ENCODE measurements at regions not wholly inside any gene's neighbourhood (a gene's known extent, or its start where the extent isn't known, plus 50 kb on each side); places are given as distances from the start of the nearest gene placed in this dataset.
"Not testable (repeated sequence)": the region's sequence is repeated elsewhere in the genome, so short reads cannot be mapped to it uniquely, and the experiment has no call there.

GRCh38 chrX:5290635-5291034 is 938.0 kb downstream of the NLGN4X start:
- Histone ChIP-seq H3K9me3 (ENCODE audit: low read length) (no peaks in the 10 kb centered on the region), H4K20me1 (ENCODE audit: low read length) (no peaks in the 10 kb centered on the region), H3F3A (ENCODE audit: low read length, unreplicated experiment) (no peaks in the 10 kb centered on the region), H3K4me1 (ENCODE audit: insufficient read depth, low read length) (no peaks in the 10 kb centered on the region), H3K36me3 (ENCODE audit: low read depth, low read length) (no peaks in the 10 kb centered on the region), H3K27ac (ENCODE audit: low read length) (no peak overlapping the region), H3K4me3 (ENCODE audit: low read length) (no peak overlapping the region), H3K79me2 (ENCODE audit: low read length) (no peaks in the 10 kb centered on the region), H2AFZ (ENCODE audit: low read length) (no peak overlapping the region), H3K9me2 (replicated peaks; ENCODE audit: low read length) (no peaks in the 10 kb centered on the region), H3K27me3 (ENCODE audit: low read length) (no peaks in the 10 kb centered on the region), H3K4me2 (ENCODE audit: low read length) (no peak overlapping the region), H3K9ac (ENCODE audit: low read length) (no peak overlapping the region)
- TF ChIP-seq EZH2 (IDR thresholded peaks at IDR 0.05; ENCODE audit: low read length, unreplicated experiment), result no peak
- no peak for TF ChIP-seq EZH2phosphoT487 (IDR thresholded peaks at IDR 0.05; ENCODE audit: borderline replicate concordance, low read length)
- no peak for TF ChIP-seq CTCF (conservative IDR thresholded peaks at IDR 0.05; ENCODE audit: low read depth, low read length)
- DNase-seq (no peak), ATAC-seq (no peak)
- intact Hi-C loops (cut with micrococcal nuclease), result no loop called here
- ChIA-PET POLR2A (ENCODE audit: unreplicated experiment) (no interaction called here), CTCF (no interaction called here)
- no TSS peak for BruUV-seq (replicated peaks)

- H2AFZ ChIP-seq (ENCODE audit: low read length); H3K4me1 ChIP-seq (ENCODE audit: insufficient read depth, low read length); DNase-seq; ATAC-seq; H3K27ac ChIP-seq (ENCODE audit: low read length); H3K9me2 ChIP-seq (replicated peaks; ENCODE audit: low read length); H3F3A ChIP-seq (ENCODE audit: low read length, unreplicated experiment); CTCF ChIA-PET; H3K4me2 ChIP-seq (ENCODE audit: low read length); H3K79me2 ChIP-seq (ENCODE audit: low read length); intact Hi-C loops (cut with micrococcal nuclease); H3K9ac ChIP-seq (ENCODE audit: low read length); H3K27me3 ChIP-seq (ENCODE audit: low read length); H3K36me3 ChIP-seq (ENCODE audit: low read depth, low read length); H4K20me1 ChIP-seq (ENCODE audit: low read length); H3K4me3 ChIP-seq (ENCODE audit: low read length); H3K9me3 ChIP-seq (ENCODE audit: low read length); POLR2A ChIA-PET (ENCODE audit: unreplicated experiment); BruUV-seq (replicated peaks): not testable (repeated sequence)
Measured at GRCh38 chrX:5289949-5290348, 938.7 kb downstream of the NLGN4X start.

DNA sequence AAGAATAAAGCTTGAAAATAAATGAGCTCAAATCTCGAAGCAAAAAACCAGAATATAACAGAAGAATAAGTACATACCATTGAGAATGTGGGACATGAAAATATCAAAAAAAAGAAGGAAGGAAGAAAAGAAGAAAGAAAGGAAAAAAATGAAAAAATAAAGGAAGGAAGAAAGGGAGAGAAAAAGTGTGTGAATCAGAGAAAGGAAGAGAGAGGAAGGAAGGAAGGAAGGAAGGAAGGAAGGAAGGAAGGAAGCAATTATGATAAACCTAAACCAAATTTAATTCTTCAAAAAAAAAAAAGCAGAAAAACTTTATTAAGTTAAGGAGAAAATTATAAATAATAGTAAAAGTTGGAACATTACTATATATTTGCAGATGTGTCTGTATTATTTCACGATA is 949.8 kb downstream of the NLGN4X start:
- no peaks in the 10 kb centered on the region for H3K79me2 ChIP-seq (ENCODE audit: low read length)
- intact Hi-C loops (cut with micrococcal nuclease), result no loop called here
- no peak overlapping the region for H3K9ac ChIP-seq (ENCODE audit: low read length)
- TF ChIP-seq EZH2 (IDR thresholded peaks at IDR 0.05; ENCODE audit: low read length, unreplicated experiment), result no peak
- TF ChIP-seq EZH2phosphoT487 (IDR thresholded peaks at IDR 0.05; ENCODE audit: borderline replicate concordance, low read length), result no peak
- no peak for TF ChIP-seq CTCF (conservative IDR thresholded peaks at IDR 0.05; ENCODE audit: low read depth, low read length)
- H3K9me2 ChIP-seq (replicated peaks; ENCODE audit: low read length), result no peaks in the 10 kb centered on the region
- no peak overlapping the region for H3K27ac ChIP-seq (ENCODE audit: low read length)
- no peaks in the 10 kb centered on the region for H3F3A ChIP-seq (ENCODE audit: low read length, unreplicated experiment)
- H3K4me1 ChIP-seq (ENCODE audit: insufficient read depth, low read length), result no peaks in the 10 kb centered on the region
- H3K4me2 ChIP-seq (ENCODE audit: low read length), result no peak overlapping the region
- no peaks in the 10 kb centered on the region for H3K27me3 ChIP-seq (ENCODE audit: low read length)
- CTCF ChIA-PET, result no interaction called here
- H3K4me3 ChIP-seq (ENCODE audit: low read length), result no peak overlapping the region
- POLR2A ChIA-PET (ENCODE audit: unreplicated experiment), result no interaction called here
- BruUV-seq (replicated peaks), result no TSS peak
- no peaks in the 10 kb centered on the region for H4K20me1 ChIP-seq (ENCODE audit: low read length)
- ATAC-seq, result no peak
- no peaks in the 10 kb centered on the region for H3K9me3 ChIP-seq (ENCODE audit: low read length)
- no peak overlapping the region for H2AFZ ChIP-seq (ENCODE audit: low read length)
- DNase-seq, result no peak
- H3K36me3 ChIP-seq (ENCODE audit: low read depth, low read length), result no peaks in the 10 kb centered on the region
